Endothelial cell (in vitro differentiated cells): ENCODE measurements at regions not wholly inside any gene's neighbourhood (a gene's known extent, or its start where the extent isn't known, plus 50 kb on each side); places are given as distances from the start of the nearest gene placed in this dataset.
"Not testable (repeated sequence)": the region's sequence is repeated elsewhere in the genome, so short reads cannot be mapped to it uniquely, and the experiment has no call there.

Source experiments
- DNase-seq: peaks from one replicate; pipeline ENCODE4 v3.0.0; 2021; ENCODE audit warnings: low spot score
- H3K27ac Mint-ChIP-seq: one replicate; pipeline ENCODE4 v1.8.0; 2021; ENCODE audit warnings: mixed read lengths, inconsistent platforms; ENCODE audit not compliant: unreplicated experiment
- H3K27me3 Mint-ChIP-seq: one replicate; pipeline ENCODE4 v1.8.0; 2021; ENCODE audit warnings: mild to moderate bottlenecking, moderate library complexity, mixed read lengths, inconsistent platforms; ENCODE audit not compliant: unreplicated experiment
- H3K36me3 Mint-ChIP-seq: one replicate; pipeline ENCODE4 v1.8.0; 2021; ENCODE audit warnings: mild to moderate bottlenecking, low read depth, mixed read lengths, inconsistent platforms; ENCODE audit not compliant: unreplicated experiment
- H3K4me1 Mint-ChIP-seq: one replicate; pipeline ENCODE4 v1.8.0; 2021; ENCODE audit warnings: mild to moderate bottlenecking, mixed read lengths, inconsistent platforms; ENCODE audit not compliant: unreplicated experiment
- H3K4me3 Mint-ChIP-seq: one replicate; pipeline ENCODE4 v1.8.0; 2021; ENCODE audit warnings: mild to moderate bottlenecking, mixed read lengths, inconsistent platforms; ENCODE audit not compliant: unreplicated experiment
- H3K9me3 Mint-ChIP-seq: one replicate; pipeline ENCODE4 v1.8.0; 2021; ENCODE audit warnings: mixed read lengths, inconsistent platforms; ENCODE audit not compliant: unreplicated experiment
- CTCF ChIP-seq: fragments of 200-600 bp; sonication (generic); IDR thresholded peaks from one replicate; pipeline ENCODE4 v1.5.0; 2021; ENCODE audit warnings: antibody characterized with exemption; ENCODE audit not compliant: unreplicated experiment

GRCh38 chr14:89688507-89689211 lies 265.9 kb downstream of the EFCAB11 start:
- Mint-ChIP-seq H3K27me3 (no peaks in the 10 kb centered on the region), H3K36me3 (peaks cover 5% of the 10 kb centered on the region), H3K4me1 (peaks cover 3% of the 10 kb centered on the region), H3K9me3 (no peaks in the 10 kb centered on the region), H3K4me3 (no peak overlapping the region), H3K27ac (no peak overlapping the region)
- TF ChIP-seq CTCF = no peak
- no peak for DNase-seq

GRCh38 chr14:89687129-89687528 lies 267.4 kb downstream of the EFCAB11 start:
- not testable (repeated sequence) for H3K4me1 Mint-ChIP-seq, H3K9me3 Mint-ChIP-seq, DNase-seq, H3K36me3 Mint-ChIP-seq, H3K27ac Mint-ChIP-seq, H3K27me3 Mint-ChIP-seq, H3K4me3 Mint-ChIP-seq

- peaks cover 3% of the 10 kb centered on the region for H3K27me3 Mint-ChIP-seq
- no peaks in the 10 kb centered on the region for H3K9me3 Mint-ChIP-seq
- H3K36me3 Mint-ChIP-seq = peaks cover 5% of the 10 kb centered on the region
- H3K4me3 Mint-ChIP-seq = no peak overlapping the region
- no peak overlapping the region for H3K27ac Mint-ChIP-seq
- H3K4me1 Mint-ChIP-seq = peaks cover 4% of the 10 kb centered on the region
- no peak for DNase-seq
- no peak for TF ChIP-seq CTCF
Observed at GRCh38 chr14:89684139-89684538, 267.1 kb upstream of the FOXN3 start.

GRCh38 chr14:89681086-89682018 lies 264.3 kb upstream of the FOXN3 start:
- Mint-ChIP-seq H3K4me1 (peaks cover 4% of the 10 kb centered on the region), H3K9me3 (no peaks in the 10 kb centered on the region), H3K36me3 (no peaks in the 10 kb centered on the region), H3K4me3 (no peak overlapping the region), H3K27ac (peak overlapping the region; percentile 8), H3K27me3 (peaks cover 3% of the 10 kb centered on the region)
- no peak for DNase-seq
- no peak for TF ChIP-seq CTCF

GRCh38 chr14:89680156-89680555 lies 263.1 kb upstream of the FOXN3 start:
- no peaks in the 10 kb centered on the region for H3K9me3 Mint-ChIP-seq
- H3K27me3 Mint-ChIP-seq = peaks cover 5% of the 10 kb centered on the region
- no peaks in the 10 kb centered on the region for H3K36me3 Mint-ChIP-seq
- no peak overlapping the region for H3K4me3 Mint-ChIP-seq
- TF ChIP-seq CTCF = no peak
- peaks cover 4% of the 10 kb centered on the region for H3K4me1 Mint-ChIP-seq
- DNase-seq = no peak
- no peak overlapping the region for H3K27ac Mint-ChIP-seq
